Mucosa of gallbladder (tissue), 1 donor: ENCODE measurements at regions not wholly inside any gene's neighbourhood (a gene's known extent, or its start where the extent isn't known, plus 50 kb on each side); places are given as distances from the start of the nearest gene placed in this dataset.
A peak's percentile ranks its signal among the peaks of the same experiment; 100 is the strongest.
"Not testable (repeated sequence)": the region's sequence is repeated elsewhere in the genome, so short reads cannot be mapped to it uniquely, and the experiment has no call there.

Experiments used
- DNase-seq: peaks from one replicate; pipeline ENCODE4 v3.0.0-alpha.2; 2020; ENCODE audit warnings: low spot score
- donor health status: DM: no; HTN: no; CAD: no.

GRCh38 chr14:85129921-85130320 lies 400.0 kb upstream of the FLRT2 start:
- DNase-seq = peak; percentile 16

GRCh38 chr14:85131226-85131922 lies 398.6 kb upstream of the FLRT2 start:
- peak; percentile 11 for DNase-seq

- no peak for DNase-seq
Observed at GRCh38 chr14:85142982-85143381, 387.0 kb upstream of the FLRT2 start.

GRCh38 chr14:85146779-85147178 lies 383.2 kb upstream of the FLRT2 start:
- DNase-seq = no peak

- no peak for DNase-seq
Observed at GRCh38 chr14:85150166-85150565, 379.8 kb upstream of the FLRT2 start.

- DNase-seq = no peak
Observed at GRCh38 chr14:85154714-85155113, 375.2 kb upstream of the FLRT2 start.

GRCh38 chr14:85156319-85156718 lies 373.6 kb upstream of the FLRT2 start:
- DNase-seq = no peak

- no peak for DNase-seq
Observed at GRCh38 chr14:85159726-85160125, 370.2 kb upstream of the FLRT2 start.

GRCh38 chr14:85165094-85165493 lies 364.9 kb upstream of the FLRT2 start:
- no peak for DNase-seq

GRCh38 chr14:85169381-85169780 lies 360.6 kb upstream of the FLRT2 start:
- no peak for DNase-seq

- no peak for DNase-seq
Observed at GRCh38 chr14:85172290-85172689, 357.7 kb upstream of the FLRT2 start.

- DNase-seq = no peak
Observed at GRCh38 chr14:85172889-85173477, 357.0 kb upstream of the FLRT2 start.

- no peak for DNase-seq
Observed at GRCh38 chr14:85175556-85175955, 354.4 kb upstream of the FLRT2 start.

- DNase-seq = no peak
Observed at GRCh38 chr14:85178864-85179263, 351.1 kb upstream of the FLRT2 start.

- no peak for DNase-seq
Observed at GRCh38 chr14:85180876-85181275, 349.1 kb upstream of the FLRT2 start.

GRCh38 chr14:85182282-85182681 lies 347.7 kb upstream of the FLRT2 start:
- DNase-seq = no peak

- DNase-seq = no peak
Observed at GRCh38 chr14:85186082-85186481, 343.9 kb upstream of the FLRT2 start.

- DNase-seq = no peak
Observed at GRCh38 chr14:85187521-85187920, 342.4 kb upstream of the FLRT2 start.

- DNase-seq = no peak
Observed at GRCh38 chr14:85188836-85189235, 341.1 kb upstream of the FLRT2 start.

GRCh38 chr14:85189253-85189652 lies 340.7 kb upstream of the FLRT2 start:
- DNase-seq = not testable (repeated sequence)

- no peak for DNase-seq
Observed at GRCh38 chr14:85190251-85190650, 339.7 kb upstream of the FLRT2 start.

- DNase-seq = no peak
Observed at GRCh38 chr14:85191986-85192385, 338.0 kb upstream of the FLRT2 start.

GRCh38 chr14:85195872-85196477 lies 334.0 kb upstream of the FLRT2 start:
- DNase-seq = no peak
